ENCODE measurements at regions not wholly inside any gene's neighbourhood (a gene's known extent, or its start where the extent isn't known, plus 50 kb on each side); places are given as distances from the start of the nearest gene placed in this dataset.

GRCh38 chr10:101293007-101293723, 60.8 kb upstream of the BTRC start:
- TF ChIP-seq CTCF (IDR thresholded peaks at IDR 0.05) (no peak), POLR2AphosphoS5 (IDR thresholded peaks at IDR 0.05) (no peak), POLR2A (IDR thresholded peaks at IDR 0.05) (no peak)

All from breast epithelium (tissue), 3 donors.